ENCODE measurements at regions not wholly inside any gene's neighbourhood (a gene's known extent, or its start where the extent isn't known, plus 50 kb on each side); places are given as distances from the start of the nearest gene placed in this dataset.
"Not testable (repeated sequence)": the region's sequence is repeated elsewhere in the genome, so short reads cannot be mapped to it uniquely, and the experiment has no call there.

DNA sequence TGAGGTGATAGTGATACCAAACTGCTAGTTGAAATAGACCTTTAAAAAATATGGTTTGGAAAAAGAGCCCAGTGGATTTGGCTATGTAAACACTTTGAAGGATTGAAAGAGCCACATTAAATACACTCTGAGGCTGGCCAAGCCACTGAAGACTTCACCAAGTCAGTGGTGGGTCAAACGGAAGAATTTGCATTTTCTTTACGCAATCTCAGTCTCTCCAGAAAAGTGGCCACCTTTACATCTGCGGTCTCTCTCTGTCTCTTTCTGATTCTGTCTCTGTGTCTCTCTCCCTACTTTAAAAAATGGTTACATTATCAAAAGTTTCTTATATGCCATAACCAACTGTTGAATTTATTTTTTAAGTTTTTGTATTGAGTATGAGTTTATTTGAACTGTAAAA is 651.2 kb upstream of the PITX2 start:
- DNase-seq (ENCODE audit: low spot score): no peak

DNA sequence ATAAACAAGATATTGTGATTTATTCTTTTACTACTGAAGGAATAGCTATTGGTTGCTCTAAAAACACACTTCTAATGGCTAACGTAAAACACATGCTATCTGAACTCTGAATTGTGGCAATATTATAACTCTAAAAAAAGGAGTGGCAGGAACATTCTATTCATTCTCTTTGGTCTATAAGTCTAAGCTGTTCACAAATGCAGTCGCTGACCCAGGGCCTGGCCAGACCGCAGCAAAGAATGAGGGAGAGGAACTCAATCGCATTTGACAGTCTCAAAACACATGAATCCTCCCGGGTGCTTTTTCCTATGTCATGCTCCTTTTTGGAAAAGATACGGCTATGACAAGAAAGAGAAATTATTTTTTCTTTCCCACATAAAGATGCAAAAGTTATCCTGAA is 651.6 kb upstream of the PITX2 start:
- no peak for DNase-seq (ENCODE audit: low spot score)

DNA sequence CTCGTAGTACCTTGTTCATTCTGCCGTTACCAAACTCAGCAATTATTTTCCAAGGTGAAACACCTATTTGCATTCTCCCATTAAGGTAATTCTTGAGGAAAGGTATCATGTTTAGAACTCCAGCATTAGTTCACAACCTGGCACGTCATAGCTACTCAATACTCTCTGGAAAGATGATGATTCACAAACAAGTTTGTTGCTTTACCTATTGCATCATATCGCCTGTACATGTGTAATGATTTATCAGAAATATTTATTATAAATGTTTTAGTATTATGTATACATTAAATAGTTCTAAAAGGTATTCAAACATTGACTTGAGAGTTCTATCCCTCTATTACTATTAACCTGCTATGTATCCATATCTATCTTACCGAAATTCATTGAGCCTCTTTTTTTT is 658.3 kb upstream of the PITX2 start:
- DNase-seq (ENCODE audit: low spot score): no peak

DNA sequence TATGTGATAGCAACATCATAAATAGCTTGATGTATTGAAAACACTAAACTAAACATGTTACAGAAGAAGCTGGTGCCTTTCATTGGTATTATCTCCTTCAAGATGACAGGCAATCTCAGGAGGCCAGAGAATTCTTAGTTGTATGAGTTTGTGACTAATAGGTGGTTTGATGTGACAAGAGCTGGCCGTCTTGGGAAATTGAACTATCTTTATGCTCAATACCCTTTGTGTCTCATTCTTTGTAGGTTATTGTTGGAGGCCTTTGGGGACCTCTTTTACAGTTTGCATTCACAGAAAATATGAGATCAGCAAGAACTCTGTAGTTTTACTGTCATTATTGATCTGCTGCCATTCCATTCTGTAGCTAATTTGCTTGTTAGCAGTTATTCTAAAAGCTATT is 659.2 kb upstream of the PITX2 start:
- DNase-seq (ENCODE audit: low spot score): no peak

DNA sequence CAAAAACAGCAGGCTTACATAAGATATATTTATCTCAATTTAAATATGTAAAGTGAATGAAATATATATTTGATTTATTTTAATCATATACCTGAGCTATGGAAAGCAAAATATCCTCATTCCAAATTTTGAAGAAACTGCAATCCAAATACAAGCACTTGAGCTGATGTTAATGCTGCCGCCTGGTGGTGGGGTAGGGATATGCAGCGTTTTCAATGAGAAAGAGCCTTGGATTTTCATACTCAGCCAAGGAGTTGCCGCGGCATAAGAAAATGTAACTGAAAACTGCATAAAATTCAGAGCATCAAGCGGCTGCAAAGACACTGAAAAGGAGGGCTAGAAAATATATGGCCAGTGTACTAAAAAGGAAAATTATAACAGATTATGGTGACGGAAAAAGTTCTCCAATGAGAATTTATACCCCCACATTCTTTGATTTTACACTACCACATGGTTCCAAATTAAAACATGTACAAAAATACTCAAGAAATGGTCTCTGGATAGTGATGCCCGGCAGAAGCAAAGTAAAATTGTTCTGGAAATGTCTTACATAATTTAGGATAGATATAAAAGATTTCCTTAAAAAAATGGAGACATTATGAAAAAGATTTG is 660.3 kb upstream of the PITX2 start:
- peak; percentile 74 for DNase-seq (ENCODE audit: low spot score)

DNA sequence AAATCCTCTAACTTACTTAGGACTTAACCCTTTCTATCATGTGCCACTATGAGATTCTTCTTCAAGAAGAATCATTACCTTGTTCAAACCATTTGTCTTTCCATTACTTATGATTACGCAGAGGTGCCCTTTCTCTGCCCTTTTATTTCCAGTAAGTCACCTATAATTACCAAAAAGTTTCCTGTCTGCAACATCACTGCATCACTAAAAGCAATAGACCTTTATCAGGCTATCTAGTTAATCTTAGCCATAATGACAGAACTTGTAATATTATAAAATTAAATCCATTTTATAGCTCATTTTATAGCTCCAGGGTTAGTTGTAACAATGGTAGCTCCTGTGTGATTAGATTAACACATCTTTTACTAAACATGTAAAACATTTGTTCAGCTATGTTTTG is 673.6 kb upstream of the PITX2 start:
- no peak for DNase-seq (ENCODE audit: low spot score)

DNA sequence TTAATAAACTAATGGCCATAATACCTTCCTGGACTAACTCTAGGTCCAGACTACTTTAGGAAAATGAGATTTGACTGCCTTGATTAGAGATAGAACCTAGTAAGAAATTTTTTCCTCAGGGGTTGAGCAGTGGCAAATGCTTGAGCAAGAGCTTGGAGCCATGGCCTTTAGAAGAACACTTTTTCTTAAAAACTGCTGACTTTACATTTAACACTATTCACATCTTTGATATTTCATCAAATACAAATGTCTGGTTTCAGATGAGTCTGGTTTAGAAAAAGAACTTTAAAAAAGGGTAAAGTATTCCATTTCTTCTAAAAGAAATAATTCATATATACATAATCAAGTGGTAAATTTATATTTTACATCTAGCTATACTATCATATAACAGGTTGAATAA is 680.9 kb upstream of the PITX2 start:
- DNase-seq (ENCODE audit: low spot score): no peak

DNA sequence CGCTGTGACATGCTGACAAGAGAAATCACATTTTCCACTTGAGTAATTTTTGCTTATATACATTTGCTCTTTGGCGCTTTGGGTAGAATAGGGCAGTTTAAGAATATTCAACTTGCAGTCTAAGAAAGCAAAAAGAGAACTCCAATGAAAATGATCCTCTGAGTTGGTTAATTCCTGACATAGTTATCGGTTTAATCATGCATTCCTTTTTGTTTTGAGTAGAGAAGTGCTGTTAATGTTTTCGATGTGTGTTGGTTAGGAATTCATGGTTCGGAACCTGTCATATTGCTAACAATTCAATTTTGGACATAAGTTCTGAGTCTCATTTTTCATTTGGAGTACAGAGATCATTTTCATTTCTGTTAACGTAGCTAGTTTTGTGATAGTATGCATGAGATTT is 700.6 kb upstream of the PITX2 start:
- DNase-seq (ENCODE audit: low spot score): no peak

DNA sequence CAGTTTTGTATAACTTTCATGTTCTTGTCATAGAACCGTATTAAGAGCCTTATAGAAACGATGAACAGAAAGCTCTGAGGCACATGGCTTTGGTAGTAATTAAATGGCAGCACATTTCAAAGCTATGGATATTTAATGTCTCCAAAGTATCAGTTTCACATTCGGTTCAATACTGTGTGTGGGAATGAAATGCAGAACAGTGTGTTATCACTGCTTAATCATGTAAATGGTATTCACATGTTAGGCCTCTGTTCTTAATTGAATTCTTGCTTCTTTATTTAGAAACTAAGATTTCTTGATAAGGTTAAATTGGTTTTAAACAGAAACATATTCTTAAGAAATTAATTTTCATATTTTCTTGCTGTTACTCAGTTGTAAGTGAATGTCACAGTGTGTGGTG is 701.0 kb upstream of the PITX2 start:
- DNase-seq (ENCODE audit: low spot score): no peak

DNA sequence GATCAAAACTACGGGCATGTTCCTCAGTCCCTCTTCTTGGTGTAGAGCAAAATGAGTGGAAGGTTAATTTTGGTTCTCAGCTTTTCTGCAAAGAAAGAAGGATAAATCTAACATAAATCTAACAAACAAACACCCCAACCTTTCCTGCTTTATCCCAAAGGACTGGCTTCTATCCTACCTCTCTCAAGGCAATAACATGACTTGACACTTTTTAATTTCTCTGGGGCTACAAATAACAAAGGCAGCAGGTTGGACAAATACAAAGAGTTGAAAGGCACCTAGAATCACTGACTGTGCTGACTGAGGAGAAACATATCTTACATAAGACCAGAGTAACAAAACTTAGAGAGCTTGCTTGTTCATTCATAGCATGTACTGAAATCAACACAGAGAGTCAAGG is 703.6 kb upstream of the PITX2 start:
- DNase-seq (ENCODE audit: low spot score): no peak

DNA sequence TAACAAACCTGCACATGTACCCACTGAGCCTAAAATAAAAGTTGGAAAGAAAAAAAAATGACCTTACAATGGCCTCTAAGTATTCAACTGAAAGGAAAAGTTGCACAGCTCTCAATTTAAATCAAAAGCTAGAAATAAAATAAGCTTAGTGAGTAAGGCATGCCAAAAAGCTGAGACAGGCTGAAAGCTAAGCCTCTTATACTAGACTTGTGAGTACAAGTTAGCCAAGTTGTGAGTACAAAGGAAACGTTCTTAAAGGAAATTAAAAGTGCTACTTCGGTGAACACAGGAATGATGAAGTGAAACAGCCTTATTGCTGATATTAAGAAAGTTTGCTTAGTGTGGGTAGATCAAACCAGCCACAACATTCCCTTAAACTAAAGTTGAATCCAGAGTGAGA is 707.9 kb upstream of the PITX2 start:
- DNase-seq (ENCODE audit: low spot score): no peak

DNA sequence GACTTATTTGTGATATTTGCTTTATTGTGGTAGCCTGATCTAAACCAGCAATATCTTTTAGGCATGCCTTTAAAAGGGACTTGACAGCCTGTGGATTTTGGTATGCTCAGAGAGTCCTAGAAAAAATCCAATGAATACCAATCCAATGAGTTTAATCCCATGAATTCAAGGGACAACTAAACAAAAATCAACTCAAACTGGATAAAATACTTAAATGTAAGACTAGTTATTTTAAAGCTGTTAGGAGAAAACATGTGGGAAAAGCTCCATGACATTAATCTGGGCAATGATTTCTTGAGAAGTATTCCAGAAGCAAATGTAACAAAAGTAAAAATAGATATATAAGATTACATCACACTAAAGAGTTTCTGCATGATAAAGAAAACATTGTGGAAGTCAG is 711.5 kb upstream of the PITX2 start:
- DNase-seq (ENCODE audit: low spot score): no peak

DNA sequence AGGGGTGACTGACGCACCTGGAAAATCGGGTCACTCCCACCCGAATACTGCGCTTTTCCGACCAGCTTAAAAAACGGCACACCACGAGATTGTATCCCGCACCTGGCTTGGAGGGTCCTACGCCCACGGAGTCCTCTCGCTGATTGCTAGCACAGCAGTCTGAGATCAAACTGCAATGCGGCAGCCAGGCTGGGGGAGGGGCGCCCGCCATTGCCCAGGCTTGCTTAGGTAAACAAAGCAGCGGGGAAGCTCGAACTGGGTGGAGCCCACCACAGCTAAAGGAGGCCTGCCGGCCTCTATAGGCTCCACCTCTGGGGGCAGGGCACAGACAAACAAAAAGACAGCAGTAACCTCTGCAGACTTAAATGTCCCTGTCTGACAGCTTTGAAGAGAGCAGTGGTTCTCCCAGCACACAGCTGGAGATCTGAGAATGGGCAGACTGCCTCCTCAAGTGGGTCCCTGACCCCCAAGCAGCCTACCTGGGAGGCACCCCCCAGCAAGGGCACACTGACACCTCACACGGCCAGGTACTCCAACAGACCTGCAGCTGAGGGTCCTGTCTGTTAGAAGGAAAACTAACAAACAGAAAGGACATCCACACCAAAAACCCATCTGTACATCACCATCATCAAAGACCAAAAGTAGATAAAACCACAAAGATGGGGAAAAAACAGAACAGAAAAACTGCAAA is 714.5 kb upstream of the PITX2 start:
- DNase-seq (ENCODE audit: low spot score): not testable (repeated sequence)

DNA sequence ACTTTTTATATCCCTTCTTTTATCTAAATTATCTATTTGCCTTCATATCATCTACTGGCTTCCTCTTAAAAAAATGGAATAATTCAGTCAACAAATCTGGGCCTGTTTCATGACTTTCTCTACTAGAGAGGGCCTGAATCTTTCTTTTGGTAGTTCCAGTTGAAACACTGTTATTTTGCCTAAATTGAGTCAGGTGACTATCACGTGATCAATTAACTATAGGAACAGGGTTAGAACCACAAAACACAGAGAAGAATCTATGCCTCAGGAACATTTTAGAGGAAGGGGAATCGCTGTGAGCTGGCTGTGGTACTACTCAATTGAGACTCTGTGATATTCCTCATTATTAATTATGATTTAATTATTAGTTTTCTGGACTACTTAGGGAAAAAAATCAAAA is 736.7 kb upstream of the PITX2 start:
- no peak for DNase-seq (ENCODE audit: low spot score)

DNA sequence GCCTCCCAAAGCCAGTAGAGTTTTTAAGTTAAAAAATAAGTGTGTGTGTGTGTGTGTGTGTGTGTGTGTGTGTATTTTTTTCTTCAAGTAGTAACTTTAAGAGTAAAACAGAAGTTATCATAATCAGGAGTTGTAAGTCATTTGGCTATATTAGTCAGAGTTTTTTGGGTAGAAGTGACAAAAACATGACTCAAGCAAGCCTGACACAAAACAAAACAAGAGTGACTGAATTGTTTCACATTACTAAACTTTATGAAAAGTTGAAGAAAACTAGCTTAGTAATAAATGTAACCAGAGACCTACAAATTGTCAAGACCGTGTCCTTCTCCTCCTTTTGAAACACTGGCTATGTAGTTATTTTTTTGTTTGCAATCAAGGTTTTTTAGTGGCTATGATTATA is 738.0 kb upstream of the PITX2 start:
- no peak for DNase-seq (ENCODE audit: low spot score)

DNA sequence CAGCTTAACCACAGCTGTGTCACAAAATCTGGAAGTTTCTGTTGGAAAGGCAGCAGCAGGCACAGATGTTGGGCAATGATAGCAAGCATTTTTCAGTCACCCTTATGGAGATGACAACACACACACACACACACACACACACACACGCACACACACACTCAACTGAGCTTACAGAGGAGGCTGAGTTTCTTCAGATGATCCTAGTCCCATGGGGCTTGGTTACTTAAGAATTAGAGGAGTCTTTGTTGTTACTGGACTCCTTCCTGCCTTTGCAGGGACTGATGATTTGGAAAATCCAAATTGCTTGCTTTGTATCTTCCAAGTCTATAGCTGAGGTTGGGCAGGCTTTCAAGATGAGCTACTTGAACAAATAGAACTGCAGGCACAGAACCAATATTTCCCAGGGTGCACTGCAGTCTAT is 740.1 kb upstream of the PITX2 start:
- no peak for DNase-seq (ENCODE audit: low spot score)

DNA sequence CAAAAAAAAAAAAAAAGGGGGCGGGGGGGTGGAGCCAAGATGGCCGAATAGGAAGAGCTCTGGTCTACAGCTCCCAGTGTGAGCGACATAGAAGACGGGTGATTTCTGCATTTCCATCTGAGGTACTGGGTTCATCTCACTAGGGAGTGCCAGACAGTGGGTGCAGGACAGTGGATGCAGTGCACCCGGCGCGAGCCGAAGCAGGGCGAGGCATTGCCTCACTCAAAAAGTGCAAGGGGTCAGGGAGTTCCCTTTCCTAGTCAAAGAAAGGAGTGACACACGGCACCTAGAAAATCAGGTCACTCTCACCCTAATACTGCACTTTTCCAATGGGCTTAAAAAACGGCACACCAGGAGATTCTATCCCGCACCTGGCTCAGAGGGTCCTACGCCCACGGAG is 755.0 kb upstream of the PITX2 start:
- DNase-seq (ENCODE audit: low spot score): not testable (repeated sequence)

DNA sequence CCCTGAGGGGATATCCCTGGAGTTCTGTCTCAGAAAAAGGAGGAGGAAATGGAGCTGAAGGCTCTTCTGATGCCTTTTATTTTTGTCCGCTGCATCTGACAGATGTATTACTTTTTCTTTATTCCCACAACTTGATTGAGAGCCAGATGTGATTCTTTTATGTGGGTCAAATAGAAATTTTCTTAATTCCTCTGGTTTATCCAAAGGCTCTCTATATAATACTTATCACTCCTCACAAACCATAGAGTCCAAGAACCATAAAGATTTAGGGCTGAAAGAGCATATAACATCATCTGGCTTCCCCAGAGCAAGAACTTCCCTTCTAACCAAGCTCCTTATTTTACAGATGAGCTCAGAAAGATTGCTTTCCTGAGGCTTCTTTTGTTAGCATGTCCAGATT is 756.7 kb upstream of the FAM241A start:
- no peak for DNase-seq (ENCODE audit: low spot score)

DNA sequence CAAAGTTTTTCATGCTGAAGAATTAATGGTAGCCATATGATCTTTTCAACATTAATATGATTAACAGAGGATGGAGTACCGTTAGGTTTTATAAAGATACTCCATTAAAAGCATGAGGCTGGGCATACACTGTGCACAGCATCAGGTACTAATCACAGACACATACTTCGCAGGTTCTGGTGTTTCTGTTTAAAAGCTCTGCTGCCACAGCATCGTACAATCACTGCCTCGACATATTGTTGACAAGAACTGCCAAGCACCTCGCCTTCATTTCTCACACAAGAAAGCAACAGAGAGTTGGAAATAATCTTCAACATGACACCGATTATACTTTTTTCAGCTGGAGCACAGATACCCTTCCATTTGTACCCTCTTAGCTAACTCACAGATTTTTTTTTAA is 753.4 kb upstream of the FAM241A start:
- DNase-seq (ENCODE audit: low spot score): no peak

DNA sequence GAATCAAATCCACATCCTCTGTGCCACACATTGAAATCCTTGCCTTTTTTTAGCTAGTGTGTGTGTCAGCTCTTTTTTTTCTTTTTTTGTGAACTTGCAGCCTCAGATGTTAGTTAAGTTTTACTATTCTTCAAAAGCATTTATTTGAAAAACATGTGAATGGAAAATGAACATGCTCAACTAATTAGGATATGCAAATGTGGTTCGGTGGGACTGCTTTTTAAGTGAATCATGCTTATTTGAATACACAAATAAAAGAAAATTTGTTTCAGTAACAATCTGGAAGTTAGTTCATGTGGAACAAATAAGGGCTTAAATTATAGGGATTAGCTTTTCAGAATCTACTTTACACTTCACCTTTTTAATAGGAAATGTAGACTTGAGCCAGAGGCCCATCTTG is 751.5 kb upstream of the FAM241A start:
- DNase-seq (ENCODE audit: low spot score): no peak

DNA sequence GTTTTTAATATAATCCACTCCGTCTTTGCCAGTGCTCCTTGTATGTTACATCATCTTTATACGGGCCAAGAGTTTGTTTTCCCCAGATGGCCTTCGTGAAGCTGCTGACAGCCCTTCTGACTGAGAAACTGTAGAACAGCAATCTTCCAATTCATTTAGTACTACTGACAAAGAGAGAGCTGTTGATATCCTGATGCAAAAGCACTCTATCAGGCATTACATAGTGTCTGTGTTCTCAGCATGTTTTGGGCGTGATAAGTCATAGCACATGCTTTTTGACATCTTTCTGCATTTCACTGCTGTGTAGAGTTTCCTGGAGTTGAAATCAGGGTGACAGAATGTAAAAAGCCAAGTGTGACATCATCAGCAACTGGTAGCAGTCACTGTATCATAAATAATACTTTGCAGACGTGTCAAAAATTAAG is 746.3 kb upstream of the FAM241A start:
- no peak for DNase-seq (ENCODE audit: low spot score)

DNA sequence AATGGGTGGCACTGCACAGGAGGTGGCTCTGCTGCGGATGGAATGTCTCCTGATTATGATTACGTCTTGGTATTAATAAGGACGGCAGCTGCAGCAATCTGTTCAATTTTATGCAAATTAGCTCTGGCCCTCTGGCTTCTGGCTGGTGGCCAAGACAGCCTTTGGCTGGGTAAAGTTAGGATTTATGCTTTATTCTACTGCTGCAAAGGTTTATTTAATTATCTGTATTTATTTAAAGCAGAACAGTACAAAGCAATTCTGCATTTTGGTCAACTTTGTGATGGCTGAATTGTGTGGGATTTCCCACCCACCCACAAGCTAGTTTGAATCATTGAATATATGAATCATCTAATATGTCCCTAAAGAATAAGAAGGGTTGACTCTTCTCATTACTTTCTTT is 745.6 kb upstream of the FAM241A start:
- DNase-seq (ENCODE audit: low spot score): peak; percentile 9

DNA sequence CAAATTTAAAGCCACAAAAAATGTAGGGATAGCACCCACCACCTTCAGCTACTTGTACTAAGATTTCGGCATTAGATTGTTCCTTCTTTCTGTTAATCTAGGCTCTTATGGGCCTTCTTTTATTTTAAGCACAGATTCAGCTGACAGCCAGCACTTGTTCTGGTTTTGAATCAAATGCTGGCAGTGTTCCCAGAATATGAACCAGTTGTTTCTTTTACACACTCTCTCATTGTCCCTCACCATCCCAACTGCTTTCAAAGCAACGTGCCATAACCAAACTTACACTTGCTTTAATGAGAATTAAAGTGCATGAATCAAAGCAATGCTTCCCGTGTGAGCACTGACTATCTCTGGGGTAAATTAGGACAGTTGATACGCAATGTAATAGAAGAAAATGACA is 744.5 kb upstream of the FAM241A start:
- DNase-seq (ENCODE audit: low spot score): no peak

DNA sequence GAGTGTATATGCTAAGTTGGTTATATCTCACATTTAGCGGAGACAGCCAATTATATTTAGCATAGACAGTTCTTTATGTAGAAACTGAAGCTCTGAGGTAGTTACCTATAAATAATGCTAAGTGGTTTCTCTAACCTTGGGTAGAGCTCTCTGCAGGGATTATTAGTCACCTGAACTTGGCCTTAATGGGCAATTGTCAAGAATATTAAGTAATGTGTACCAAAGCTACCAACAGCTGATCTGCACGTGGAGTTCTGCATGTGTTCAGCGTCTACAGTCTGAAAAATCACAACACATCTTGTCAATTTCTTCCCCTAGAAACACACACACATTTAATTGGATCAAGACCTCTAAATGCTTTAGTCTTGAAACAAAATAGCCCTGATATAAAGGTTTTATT is 740.6 kb upstream of the FAM241A start:
- DNase-seq (ENCODE audit: low spot score): no peak

Measured in NAMALWA (cell line).